IMR-90 (cell line): ENCODE measurements at regions not wholly inside any gene's neighbourhood (a gene's known extent, or its start where the extent isn't known, plus 50 kb on each side); places are given as distances from the start of the nearest gene placed in this dataset.
A peak's percentile ranks its signal among the peaks of the same experiment; 100 is the strongest.

Source experiments
- ATAC-seq: fragments of 200-7000 bp; cut with Tn5 transposase; 2 replicates; pipeline ENCODE4 v1.9.1; 2020; ENCODE audit warnings: low read depth, mild to moderate bottlenecking, moderate library complexity
- BruUV-seq: library from RNA; stranded (reverse); fragments of 400-500 nt; replicated peaks from 2 replicates; lab custom pipeline; 2021; lab: Mats Ljungman, UMichigan
- CTCF ChIA-PET: fragments of 300-600 bp; formaldehyde crosslinking; extraction: SDS; loops from one replicate; lab custom pipeline; 2021; ENCODE audit warnings: antibody characterized with exemption; lab: Yijun Ruan, JAX
- POLR2A ChIA-PET: fragments of 300-600 bp; sonication (Branson Sonifier 250); formaldehyde crosslinking; loops from one replicate; lab custom pipeline; 2022; ENCODE audit warnings: antibody characterized with exemption; ENCODE audit not compliant: unreplicated experiment; lab: Charles Lee
- DNase-seq: peaks from one replicate; pipeline ENCODE4 v3.0.0; 2013
- H2AFZ ChIP-seq: replicated peaks from 2 replicates; pipeline ENCODE3; 2013; ENCODE audit warnings: low read length, mild to moderate bottlenecking; ENCODE audit not compliant: poor library complexity
- H2AK5ac ChIP-seq: 2 replicates; pipeline ENCODE4 v1.6.1; 2013; ENCODE audit warnings: low read depth, low read length, inconsistent platforms
- H2AK9ac ChIP-seq: replicated peaks from 2 replicates; pipeline ENCODE3; 2013; ENCODE audit warnings: mild to moderate bottlenecking, low read depth, low read length, moderate library complexity; ENCODE audit not compliant: poor library complexity
- H2BK120ac ChIP-seq: 2 replicates; pipeline ENCODE4 v1.6.1; 2013; ENCODE audit warnings: low read depth, low read length, inconsistent platforms
- H2BK15ac ChIP-seq: 3 replicates; pipeline ENCODE4 v1.6.1; 2013; ENCODE audit warnings: low read depth, low read length, inconsistent platforms
- H2BK20ac ChIP-seq: 2 replicates; pipeline ENCODE4 v1.6.1; 2013; ENCODE audit warnings: low read depth, mild to moderate bottlenecking, inconsistent platforms, low read length, moderate library complexity
- H2BK5ac ChIP-seq: 2 replicates; pipeline ENCODE4 v1.6.1; 2013; ENCODE audit warnings: mild to moderate bottlenecking, low read depth, low read length, inconsistent platforms; ENCODE audit not compliant: poor library complexity, severe bottlenecking
- H3K14ac ChIP-seq: replicated peaks from 2 replicates; pipeline ENCODE4 v1.6.1; 2013; ENCODE audit warnings: low read depth, low read length, inconsistent platforms
- H3K18ac ChIP-seq: 2 replicates; pipeline ENCODE4 v1.6.1; 2013; ENCODE audit warnings: low read depth, low read length, control low read depth
- H3K23ac ChIP-seq: 2 replicates; pipeline ENCODE4 v1.6.1; 2013; ENCODE audit warnings: low read depth, low read length, inconsistent platforms
- H3K27ac ChIP-seq: 2 replicates; pipeline ENCODE4 v1.5.1; 2013; ENCODE audit warnings: mild to moderate bottlenecking, control low read depth, low read length; ENCODE audit not compliant: insufficient read depth
- H3K27me3 ChIP-seq: 2 replicates; pipeline ENCODE4 v1.6.1; 2013; ENCODE audit warnings: low read length; ENCODE audit not compliant: control insufficient read depth, insufficient read depth
- H3K36me3 ChIP-seq: 2 replicates; pipeline ENCODE4 v1.6.1; 2013; ENCODE audit warnings: low read length, mixed read lengths; ENCODE audit not compliant: control insufficient read depth, insufficient read depth
- H3K4ac ChIP-seq: 2 replicates; pipeline ENCODE4 v1.6.1; 2013; ENCODE audit warnings: low read depth, low read length, inconsistent platforms
- H3K4me1 ChIP-seq: 2 replicates; pipeline ENCODE4 v1.6.1; 2013; ENCODE audit warnings: low read length, mixed read lengths; ENCODE audit not compliant: control insufficient read depth, insufficient read depth
- H3K4me2 ChIP-seq: 2 replicates; pipeline ENCODE4 v1.6.1; 2013; ENCODE audit warnings: low read depth, mild to moderate bottlenecking, control low read depth, low read length, moderate library complexity
- H3K4me3 ChIP-seq: 2 replicates; pipeline ENCODE4 v1.5.1; 2013; ENCODE audit warnings: low read depth, mild to moderate bottlenecking, control low read depth, low read length, moderate library complexity; ENCODE audit not compliant: insufficient read depth
- H3K56ac ChIP-seq: 2 replicates; pipeline ENCODE4 v1.6.1; 2013; ENCODE audit warnings: low read length, inconsistent platforms; ENCODE audit not compliant: insufficient read depth; ENCODE audit errors: extremely low read depth
- H3K79me1 ChIP-seq, 2 experiments: 2 replicates each; pipeline ENCODE4 v1.6.1; 2013; ENCODE audit warnings: low read length in 2 of 2, inconsistent platforms in 1 of 2, low read depth in 1 of 2
- H3K9ac ChIP-seq: 2 replicates; pipeline ENCODE4 v1.6.1; 2013; ENCODE audit warnings: low read depth, low read length, control low read depth
- H3K9me1 ChIP-seq: 2 replicates; pipeline ENCODE4 v1.6.1; 2013; ENCODE audit warnings: low read length, inconsistent platforms; ENCODE audit not compliant: insufficient read depth
- H3K9me3 ChIP-seq: 2 replicates; pipeline ENCODE4 v1.6.1; 2013; ENCODE audit warnings: low read length; ENCODE audit not compliant: control insufficient read depth, insufficient read depth
- H4K20me1 ChIP-seq: 2 replicates; pipeline ENCODE4 v1.6.1; 2013; ENCODE audit warnings: low read length, inconsistent platforms; ENCODE audit not compliant: insufficient read depth
- H4K5ac ChIP-seq: 2 replicates; pipeline ENCODE4 v1.6.1; 2013; ENCODE audit warnings: mild to moderate bottlenecking, low read depth, low read length, control low read depth
- H4K8ac ChIP-seq, 2 experiments: 2 replicates each; pipeline ENCODE4 v1.6.1; 2013; ENCODE audit warnings: low read depth in 2 of 2, low read length in 2 of 2, control low read depth in 1 of 2, inconsistent platforms in 1 of 2
- H4K91ac ChIP-seq: 2 replicates; pipeline ENCODE4 v1.6.1; 2013; ENCODE audit warnings: low read depth, low read length, inconsistent platforms; ENCODE audit not compliant: insufficient read depth
- BHLHE40 ChIP-seq: fragments of 150-350 bp; IDR thresholded peaks from 2 replicates; pipeline ENCODE4 v1.6.1; 2016; ENCODE audit warnings: mild to moderate bottlenecking, low read depth, low read length
- CEBPB ChIP-seq: IDR thresholded peaks from 2 replicates; pipeline ENCODE4 v1.6.1; 2012; ENCODE audit warnings: low read depth, low read length, improper control_type of control experiment
- CTCF ChIP-seq: conservative IDR thresholded peaks from 2 replicates; pipeline ENCODE4 v1.5.1; 2012; ENCODE audit warnings: mild to moderate bottlenecking, low read depth, low read length, improper control_type of control experiment
- ELK1 ChIP-seq: fragments of 150-350 bp; IDR thresholded peaks from 2 replicates; pipeline ENCODE4 v1.6.1; 2016; ENCODE audit warnings: low read depth, mild to moderate bottlenecking, low read length, moderate library complexity, borderline replicate concordance
- MAFK ChIP-seq: IDR thresholded peaks from 2 replicates; pipeline ENCODE4 v1.6.1; 2012; ENCODE audit warnings: low read depth, low read length, improper control_type of control experiment
- MXI1 ChIP-seq: IDR thresholded peaks from 2 replicates; pipeline ENCODE4 v1.6.1; 2012; ENCODE audit warnings: low read depth, mild to moderate bottlenecking, low read length, moderate library complexity, borderline replicate concordance
- NFE2L2 ChIP-seq: fragments of 150-350 bp; IDR thresholded peaks from 2 replicates; pipeline ENCODE4 v1.6.1; 2016; ENCODE audit warnings: low read depth, mild to moderate bottlenecking, low read length
- POLR2A ChIP-seq: IDR thresholded peaks from 2 replicates; pipeline ENCODE4 v1.6.1; 2012; ENCODE audit warnings: mild to moderate bottlenecking, low read depth, low read length
- RAD21 ChIP-seq: IDR thresholded peaks from 2 replicates; pipeline ENCODE4 v1.6.1; 2012; ENCODE audit warnings: low read length, improper control_type of control experiment
- RCOR1 ChIP-seq: IDR thresholded peaks from 2 replicates; pipeline ENCODE4 v1.6.1; 2012; ENCODE audit warnings: mild to moderate bottlenecking, low read length, improper control_type of control experiment; ENCODE audit not compliant: insufficient replicate concordance
- RFX5 ChIP-seq: IDR thresholded peaks from 2 replicates; pipeline ENCODE4 v1.8.0; 2012; ENCODE audit warnings: low read depth, mild to moderate bottlenecking, low read length, moderate library complexity
- SMC3 ChIP-seq: fragments of 150-350 bp; IDR thresholded peaks from 2 replicates; pipeline ENCODE4 v1.6.1; 2016; ENCODE audit warnings: low read depth, mild to moderate bottlenecking, antibody characterized with exemption, low read length, moderate library complexity
- WGBS, 2 experiments: methylation state at CpG; one replicate each; pipeline versions ENCODE4 v1.1.5 to v1.1.7; 2013; ENCODE audit warnings: missing lambda C conversion rate in 2 of 2; ENCODE audit not compliant: insufficient read length in 1 of 2; ENCODE audit errors: extremely low coverage in 2 of 2; 5-methylcytosine and 5-hydroxymethylcytosine counted together
- dilution Hi-C: fragments of 300-500 bp; cut with HindIII; formaldehyde crosslinking; loops from one replicate; pipeline ENCODE4 v1.14.3; 2018; ENCODE audit warnings: low sequenced_read_pairs; ENCODE audit not compliant: unreplicated experiment
- in situ Hi-C: fragments of 300-500 bp; cut with MboI; formaldehyde crosslinking; loops from 3 replicates; pipeline ENCODE4 v1.14.3; 2019; ENCODE audit warnings: low sequenced_read_pairs, inconsistent platforms, mixed read lengths
- intact Hi-C: fragments of 100-400 bp; cut with micrococcal nuclease; formaldehyde crosslinking; loops from 2 replicates; pipeline ENCODE4 v1.10.0; 2022
- TF ChIP-seq, protein P1 (sequence below): fragments of 150-350 bp; IDR thresholded peaks from 2 replicates; pipeline ENCODE4 v1.6.1; 2017; ENCODE audit warnings: mild to moderate bottlenecking, antibody characterized with exemption, low read length, low read depth

DNA sequence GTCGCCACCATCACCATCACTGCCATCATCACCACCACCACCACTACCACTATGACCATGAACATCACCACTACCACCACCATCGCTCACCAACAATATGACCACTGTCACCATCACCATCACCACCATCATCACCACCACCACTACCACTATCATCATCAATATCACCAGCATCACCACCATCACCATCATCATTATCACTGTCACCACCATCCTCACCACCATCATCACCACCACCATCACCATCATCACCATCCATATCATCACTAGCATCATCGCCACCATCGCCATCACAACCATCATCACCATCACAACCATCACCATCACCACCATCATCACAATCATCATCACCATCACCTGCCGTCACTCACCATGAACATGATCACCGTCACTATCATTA is 184.6 kb downstream of the SHANK2 start:
- no peak overlapping the region for H3K4ac ChIP-seq
- no peak overlapping the region for H3K9ac ChIP-seq
- H4K91ac ChIP-seq = no peak overlapping the region
- no peak overlapping the region for H2AK9ac ChIP-seq
- ATAC-seq (no peak), DNase-seq (no peak)
- no peak overlapping the region for H2BK15ac ChIP-seq
- ChIA-PET CTCF (no interaction called here), POLR2A (no interaction called here)
- H3K4me3 ChIP-seq = no peak overlapping the region
- H3K4me1 ChIP-seq = no peaks in the 10 kb centered on the region
- H4K20me1 ChIP-seq = no peaks in the 10 kb centered on the region; the same call in none of the 2 replicates
- dilution Hi-C loops = no loop called here
- H3K56ac ChIP-seq = no peak overlapping the region
- no peaks in the 10 kb centered on the region for H3K9me1 ChIP-seq
- BruUV-seq = no TSS peak
- no peaks in the 10 kb centered on the region for H3K27me3 ChIP-seq
- H3K23ac ChIP-seq = no peak overlapping the region
- H3K9me3 ChIP-seq = no peaks in the 10 kb centered on the region; the same call in 1 of the 2 replicates
- 89% methylated on average over 4 of the region's 6 CpGs; no CpG with 5 or more reads in 1 of the 2 experiments for WGBS, 2 experiments
- H4K8ac ChIP-seq = no peak overlapping the region
- intact Hi-C loops = no loop called here
- H2BK120ac ChIP-seq = no peak overlapping the region
- no peak overlapping the region for H3K14ac ChIP-seq
- no peak overlapping the region for H3K27ac ChIP-seq
- H3K36me3 ChIP-seq = no peaks in the 10 kb centered on the region; the same call in none of the 2 replicates
- TF ChIP-seq RAD21 (no peak), SMC3 (no peak), MXI1 (no peak), CEBPB (no peak), CTCF (no peak), RCOR1 (no peak), POLR2A (no peak), RFX5 (no peak), NFE2L2 (no peak), MAFK (no peak), BHLHE40 (no peak), ELK1 (no peak)
- TF ChIP-seq, protein P1, sequence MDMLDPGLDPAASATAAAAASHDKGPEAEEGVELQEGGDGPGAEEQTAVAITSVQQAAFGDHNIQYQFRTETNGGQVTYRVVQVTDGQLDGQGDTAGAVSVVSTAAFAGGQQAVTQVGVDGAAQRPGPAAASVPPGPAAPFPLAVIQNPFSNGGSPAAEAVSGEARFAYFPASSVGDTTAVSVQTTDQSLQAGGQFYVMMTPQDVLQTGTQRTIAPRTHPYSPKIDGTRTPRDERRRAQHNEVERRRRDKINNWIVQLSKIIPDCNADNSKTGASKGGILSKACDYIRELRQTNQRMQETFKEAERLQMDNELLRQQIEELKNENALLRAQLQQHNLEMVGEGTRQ = no peak
- no peaks in the 10 kb centered on the region for H3K79me1 ChIP-seq
- H2BK20ac ChIP-seq = no peak overlapping the region
- no peak overlapping the region for H2AK5ac ChIP-seq
- no peak overlapping the region for H3K18ac ChIP-seq
- in situ Hi-C loops = no loop called here
- peak overlapping the region; percentile 41 for H2BK5ac ChIP-seq
- no peak overlapping the region for H2AFZ ChIP-seq
- H3K4me2 ChIP-seq = no peak overlapping the region
- no peak overlapping the region for H4K5ac ChIP-seq
